HG02885 (cell line): ENCODE measurements at regions not wholly inside any gene's neighbourhood (a gene's known extent, or its start where the extent isn't known, plus 50 kb on each side); places are given as distances from the start of the nearest gene placed in this dataset.
"Not testable (repeated sequence)": the region's sequence is repeated elsewhere in the genome, so short reads cannot be mapped to it uniquely, and the experiment has no call there.

Experiments
- ATAC-seq: cut with Tn5 transposase; IDR thresholded peaks from one replicate; pipeline ENCODE4 v1.9.1; 2021; ENCODE audit warnings: mild to moderate bottlenecking; ENCODE audit not compliant: unreplicated experiment, poor library complexity

DNA sequence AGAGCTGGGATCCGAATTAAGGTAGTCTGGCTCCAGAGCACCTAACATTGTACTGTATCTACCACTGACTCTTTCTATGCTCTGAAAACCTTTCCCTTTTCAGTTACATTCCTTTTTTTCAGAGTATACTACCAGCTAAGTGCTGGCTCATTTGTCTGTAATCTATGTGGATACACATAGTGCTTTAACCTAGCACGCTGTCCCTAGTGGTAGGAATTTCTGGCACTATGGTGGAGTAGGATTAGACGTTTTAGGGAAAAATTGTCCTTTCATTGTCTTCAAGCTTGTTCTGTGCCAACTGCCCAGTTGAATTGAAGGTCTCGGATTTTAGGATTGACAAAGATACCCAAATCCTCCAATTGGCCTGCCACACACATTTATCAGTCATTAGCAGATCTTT lies 259.1 kb upstream of the FERMT1 start:
- no peak for ATAC-seq

DNA sequence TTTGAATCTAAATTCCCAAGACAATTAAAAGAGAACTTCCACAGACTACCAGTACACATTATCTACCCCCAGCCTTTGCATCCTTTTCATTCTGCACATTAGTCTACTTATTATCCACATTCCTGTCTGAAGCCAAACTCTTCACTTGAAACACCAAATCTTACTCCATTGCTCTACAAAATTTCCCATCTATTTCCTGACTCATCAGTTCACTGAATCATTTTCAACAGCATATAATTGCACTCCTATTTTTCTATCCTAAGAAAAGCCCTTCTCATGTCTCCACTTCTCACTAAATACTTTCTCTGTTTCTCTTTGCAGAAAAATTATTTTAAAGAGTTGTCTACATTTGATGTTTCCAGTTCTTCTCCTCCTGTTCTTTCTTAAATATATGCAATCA lies 239.4 kb upstream of the FERMT1 start:
- ATAC-seq = no peak

DNA sequence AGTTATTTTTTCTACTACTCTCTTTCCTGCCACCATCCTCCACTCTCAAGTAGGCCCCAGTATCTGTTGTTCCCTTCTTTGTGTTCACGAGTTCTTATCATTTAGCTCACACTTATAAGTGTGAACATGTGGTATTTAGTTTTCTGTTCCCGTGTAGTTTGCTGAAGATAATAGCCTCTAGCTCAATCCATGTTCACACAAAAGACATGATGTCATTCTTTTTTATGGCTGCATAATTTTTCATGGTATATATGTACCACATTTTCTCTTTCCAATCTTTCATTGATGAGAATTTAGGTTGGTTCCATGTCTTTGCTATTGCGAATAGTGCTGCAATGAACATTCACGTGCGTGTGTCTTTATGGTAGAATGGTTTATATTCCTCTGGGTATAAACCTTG lies 237.9 kb upstream of the FERMT1 start:
- ATAC-seq = no peak

- no peak for ATAC-seq
Measured at GRCh38 chr20:6355754-6356451, 233.1 kb upstream of the FERMT1 start.

DNA sequence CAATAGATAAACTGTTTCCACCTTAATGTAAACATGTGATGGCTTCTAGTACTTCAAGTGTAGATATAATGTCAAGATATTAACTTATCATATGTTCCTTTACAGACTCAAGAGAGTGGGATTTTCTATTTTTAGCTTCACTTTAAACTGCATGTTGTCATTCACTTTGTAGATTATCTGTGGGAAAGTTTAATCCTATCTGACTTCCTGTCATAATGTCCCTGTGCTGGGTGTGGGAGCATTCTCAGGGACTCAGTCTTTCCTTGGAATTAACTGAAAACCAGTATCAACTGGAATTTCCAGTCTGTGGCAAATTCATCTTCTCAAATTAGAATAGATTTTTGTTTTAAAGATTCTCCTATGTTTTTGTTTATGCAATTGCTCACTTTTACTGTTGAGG lies 226.1 kb upstream of the FERMT1 start:
- ATAC-seq = no peak

GRCh38 chr20:6347916-6348315 lies 225.1 kb upstream of the FERMT1 start:
- no peak for ATAC-seq

GRCh38 chr20:6341491-6341890 lies 218.7 kb upstream of the FERMT1 start:
- ATAC-seq = no peak

GRCh38 chr20:6339176-6339575 lies 216.3 kb upstream of the FERMT1 start:
- ATAC-seq = no peak

- ATAC-seq = no peak
Measured at GRCh38 chr20:6333110-6333509, 210.3 kb upstream of the FERMT1 start.

- ATAC-seq = not testable (repeated sequence)
Measured at GRCh38 chr20:6321235-6321634, 198.4 kb upstream of the FERMT1 start.

- no peak for ATAC-seq
Measured at GRCh38 chr20:6311841-6312655, 189.2 kb upstream of the FERMT1 start.

- no peak for ATAC-seq
Measured at GRCh38 chr20:6311097-6311496, 188.3 kb upstream of the FERMT1 start.

GRCh38 chr20:6305536-6305935 lies 182.7 kb upstream of the FERMT1 start:
- no peak for ATAC-seq

GRCh38 chr20:6302041-6302440 lies 179.2 kb upstream of the FERMT1 start:
- ATAC-seq = no peak

DNA sequence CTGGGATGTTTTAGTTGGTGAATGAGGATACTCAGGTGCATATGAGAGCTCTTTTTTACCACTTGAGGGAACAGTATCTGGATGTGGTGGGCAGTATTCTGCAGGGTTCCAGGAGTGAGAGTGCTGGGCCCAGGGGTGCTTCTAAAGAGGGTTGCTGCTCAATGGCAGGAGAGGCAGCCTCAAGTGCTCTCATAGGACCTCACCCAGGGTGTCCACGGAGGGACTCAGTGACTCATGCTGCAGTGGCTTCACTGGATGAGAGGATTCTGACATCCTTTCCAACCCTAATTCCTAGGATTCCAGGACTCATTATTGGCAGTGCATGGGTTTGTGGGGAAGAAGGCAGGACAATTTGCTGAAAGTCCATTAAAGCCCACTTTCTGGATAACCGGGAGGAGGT lies 176.6 kb upstream of the FERMT1 start:
- no peak for ATAC-seq

DNA sequence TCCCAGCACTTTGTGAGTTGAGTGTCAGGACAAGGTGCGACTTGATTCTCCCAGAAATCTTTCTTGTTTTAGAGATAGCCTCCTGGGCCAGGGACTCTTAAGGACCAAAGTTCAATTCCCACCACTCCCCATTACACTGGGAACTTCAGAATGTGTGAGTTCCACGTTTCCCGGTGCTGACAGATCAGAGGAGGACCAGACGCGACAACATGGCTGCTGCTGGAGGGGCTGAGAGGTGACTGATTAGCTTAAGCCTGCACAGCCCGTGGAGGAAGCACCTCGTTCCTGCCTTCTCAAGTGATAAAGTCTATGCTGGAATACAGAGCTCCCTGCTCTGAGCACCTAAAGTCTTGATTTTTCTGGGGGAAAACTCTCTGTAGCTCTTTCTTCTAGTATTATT lies 175.2 kb upstream of the FERMT1 start:
- no peak for ATAC-seq

DNA sequence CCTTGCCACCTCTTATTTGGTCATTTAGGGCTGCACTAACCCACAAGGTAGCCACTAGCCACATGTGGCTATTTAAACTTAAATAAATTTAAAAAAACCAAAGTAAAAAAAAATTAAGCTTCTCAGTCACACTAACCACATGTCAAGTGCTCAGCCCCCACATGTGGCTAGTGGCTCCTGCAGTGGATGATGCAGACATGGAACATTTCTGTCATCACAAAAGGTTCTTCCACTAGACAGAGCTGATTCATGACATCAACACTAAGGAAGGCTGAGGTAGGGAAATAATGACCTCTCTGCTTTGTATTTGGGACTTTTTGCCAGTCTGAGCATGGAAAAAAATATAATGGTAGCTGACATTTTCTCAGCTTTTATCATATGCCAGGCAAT lies 173.0 kb upstream of the FERMT1 start:
- ATAC-seq = no peak

- ATAC-seq = no peak
Measured at GRCh38 chr20:6295127-6295866, 172.5 kb upstream of the FERMT1 start.

DNA sequence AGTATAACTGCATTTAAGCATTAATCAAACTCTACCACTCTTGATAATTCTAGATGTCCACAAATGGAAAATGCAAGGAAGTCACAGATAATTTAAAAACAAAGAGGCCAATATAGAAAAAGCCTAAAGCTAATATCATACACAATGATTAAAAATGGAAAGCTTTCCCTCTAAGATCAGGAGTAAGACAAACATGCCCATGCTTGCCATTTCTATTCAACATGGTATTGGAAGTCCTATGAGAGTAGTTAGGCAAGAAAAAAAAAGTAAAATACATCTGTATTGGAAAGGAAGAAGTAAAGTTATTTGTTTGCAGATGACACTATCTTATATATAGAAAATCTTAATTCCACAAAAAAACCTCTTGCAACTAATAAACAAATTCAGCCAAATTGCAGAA lies 164.6 kb upstream of the FERMT1 start:
- ATAC-seq = no peak

GRCh38 chr20:6282642-6283041 lies 159.8 kb upstream of the FERMT1 start:
- no peak for ATAC-seq

DNA sequence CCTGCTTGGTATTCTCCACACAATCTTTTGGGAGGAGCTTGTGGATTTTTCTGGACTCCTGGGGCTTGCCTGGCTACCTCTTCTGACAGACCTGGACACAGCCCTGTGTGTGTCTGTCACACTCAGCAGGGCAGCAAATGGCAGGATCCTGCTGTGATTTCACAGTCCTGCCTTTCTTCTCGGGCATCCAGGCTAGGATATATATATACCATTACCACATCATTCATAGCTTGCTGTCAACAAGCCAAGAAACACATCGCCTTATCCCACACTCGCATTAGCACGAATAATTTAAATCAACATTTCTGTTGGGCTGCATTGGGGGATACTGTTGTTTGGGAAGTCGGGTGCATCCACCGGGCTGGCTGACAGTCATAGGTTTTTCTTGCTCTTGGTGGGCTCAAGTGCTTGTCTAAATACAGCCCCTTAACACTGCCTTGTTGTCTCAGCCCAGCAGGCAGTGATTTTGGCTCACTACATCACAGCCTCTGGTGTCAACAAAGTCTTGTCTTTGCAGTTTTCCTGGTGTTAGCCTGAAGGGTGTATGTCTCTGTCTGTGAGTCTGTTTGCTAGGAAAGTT lies 154.9 kb upstream of the FERMT1 start:
- no peak for ATAC-seq
